ENCODE measurements at regions not wholly inside any gene's neighbourhood (a gene's known extent, or its start where the extent isn't known, plus 50 kb on each side); places are given as distances from the start of the nearest gene placed in this dataset.
"Not testable (repeated sequence)": the region's sequence is repeated elsewhere in the genome, so short reads cannot be mapped to it uniquely, and the experiment has no call there.

DNA sequence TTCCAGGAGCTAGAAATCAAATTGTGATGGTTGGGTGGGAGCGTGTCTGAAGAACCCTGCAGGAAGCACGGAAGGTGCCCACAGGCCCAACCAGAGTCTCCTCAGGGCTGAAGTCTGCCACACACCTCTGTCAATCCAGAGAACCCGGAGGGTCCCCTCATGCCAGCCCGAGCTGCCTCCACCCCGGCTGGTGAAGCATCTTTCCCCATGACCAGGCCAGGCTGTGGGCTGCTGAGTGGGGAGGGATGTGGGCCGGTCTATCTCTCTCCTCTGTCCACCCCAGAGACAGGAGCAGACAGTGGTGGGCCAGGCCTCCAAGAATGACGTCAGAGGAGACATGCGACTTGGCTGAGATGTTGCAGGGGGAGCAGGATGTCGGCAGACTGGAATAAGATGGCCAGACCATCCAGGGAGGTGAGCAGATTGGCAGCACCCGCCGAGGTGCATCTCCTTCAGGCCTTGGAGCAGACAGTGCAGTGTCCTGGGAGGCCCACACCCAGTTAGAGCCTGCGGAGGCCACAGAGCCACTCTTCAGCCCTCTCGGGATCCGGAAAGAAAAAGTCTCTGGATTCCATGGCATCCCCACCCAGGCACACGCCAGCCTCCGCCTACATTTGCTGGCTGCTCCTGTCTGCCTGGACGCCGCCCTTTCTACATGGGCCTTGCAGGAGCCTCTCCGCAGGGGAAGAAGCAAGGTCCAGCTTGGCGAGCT is 1524.9 kb downstream of the BRD1 start:
- no peak overlapping the region for H3K27ac ChIP-seq
- H3K4me3 ChIP-seq = no peak overlapping the region
- DNase-seq (ENCODE audit: low spot score) = peak; percentile 43
- TF ChIP-seq, protein P1, sequence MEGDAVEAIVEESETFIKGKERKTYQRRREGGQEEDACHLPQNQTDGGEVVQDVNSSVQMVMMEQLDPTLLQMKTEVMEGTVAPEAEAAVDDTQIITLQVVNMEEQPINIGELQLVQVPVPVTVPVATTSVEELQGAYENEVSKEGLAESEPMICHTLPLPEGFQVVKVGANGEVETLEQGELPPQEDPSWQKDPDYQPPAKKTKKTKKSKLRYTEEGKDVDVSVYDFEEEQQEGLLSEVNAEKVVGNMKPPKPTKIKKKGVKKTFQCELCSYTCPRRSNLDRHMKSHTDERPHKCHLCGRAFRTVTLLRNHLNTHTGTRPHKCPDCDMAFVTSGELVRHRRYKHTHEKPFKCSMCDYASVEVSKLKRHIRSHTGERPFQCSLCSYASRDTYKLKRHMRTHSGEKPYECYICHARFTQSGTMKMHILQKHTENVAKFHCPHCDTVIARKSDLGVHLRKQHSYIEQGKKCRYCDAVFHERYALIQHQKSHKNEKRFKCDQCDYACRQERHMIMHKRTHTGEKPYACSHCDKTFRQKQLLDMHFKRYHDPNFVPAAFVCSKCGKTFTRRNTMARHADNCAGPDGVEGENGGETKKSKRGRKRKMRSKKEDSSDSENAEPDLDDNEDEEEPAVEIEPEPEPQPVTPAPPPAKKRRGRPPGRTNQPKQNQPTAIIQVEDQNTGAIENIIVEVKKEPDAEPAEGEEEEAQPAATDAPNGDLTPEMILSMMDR (IDR thresholded peaks at IDR 0.05) = no peak

DNA sequence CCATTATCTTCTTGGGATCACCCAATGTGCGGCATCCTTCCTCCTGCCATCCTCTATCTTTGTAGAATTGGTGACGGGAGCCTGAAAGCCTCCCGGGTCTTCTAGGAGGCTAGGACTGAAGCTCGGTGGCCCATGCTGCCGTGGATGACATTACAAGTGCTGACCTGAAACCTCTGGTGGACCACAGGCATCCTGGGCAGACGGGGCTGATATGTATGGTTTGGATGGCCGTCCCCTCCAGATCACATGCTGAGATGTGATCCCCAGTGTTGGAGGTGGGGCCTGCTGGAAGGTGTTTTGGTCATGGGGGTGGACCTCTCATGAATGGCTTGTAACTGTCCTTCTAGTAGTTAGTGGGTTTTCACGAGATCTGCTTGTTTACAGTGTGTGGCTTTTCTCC is 1525.8 kb downstream of the BRD1 start:
- peak; percentile 26 for DNase-seq (ENCODE audit: low spot score)
- H3K4me3 ChIP-seq = no peak overlapping the region
- TF ChIP-seq, protein P1 (IDR thresholded peaks at IDR 0.05) = no peak
- H3K27ac ChIP-seq = no peak overlapping the region

DNA sequence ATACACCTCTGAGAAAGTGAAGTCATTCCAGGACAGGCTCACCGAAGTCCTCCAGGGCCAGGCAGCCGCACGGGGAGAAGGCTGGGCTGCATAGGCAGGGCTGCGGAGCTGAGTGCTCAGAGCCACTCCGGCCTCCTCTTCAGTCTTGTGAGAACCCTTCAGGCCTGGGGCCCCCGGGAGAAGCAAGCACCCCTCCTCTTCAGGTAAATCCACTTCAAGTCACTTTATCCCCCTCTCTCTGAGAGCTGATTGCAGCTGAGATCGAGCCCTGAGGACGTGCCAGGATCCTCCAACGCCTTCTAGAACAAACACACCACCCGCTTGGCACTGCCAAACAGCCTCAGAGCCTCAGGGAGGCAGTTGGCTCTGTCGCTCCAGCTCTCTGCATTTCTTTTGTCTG is 1526.3 kb downstream of the BRD1 start:
- Histone ChIP-seq H3K27ac (no peak overlapping the region), H3K4me3 (no peak overlapping the region)
- TF ChIP-seq, protein P1 (IDR thresholded peaks at IDR 0.05) = no peak
- DNase-seq (ENCODE audit: low spot score) = no peak

DNA sequence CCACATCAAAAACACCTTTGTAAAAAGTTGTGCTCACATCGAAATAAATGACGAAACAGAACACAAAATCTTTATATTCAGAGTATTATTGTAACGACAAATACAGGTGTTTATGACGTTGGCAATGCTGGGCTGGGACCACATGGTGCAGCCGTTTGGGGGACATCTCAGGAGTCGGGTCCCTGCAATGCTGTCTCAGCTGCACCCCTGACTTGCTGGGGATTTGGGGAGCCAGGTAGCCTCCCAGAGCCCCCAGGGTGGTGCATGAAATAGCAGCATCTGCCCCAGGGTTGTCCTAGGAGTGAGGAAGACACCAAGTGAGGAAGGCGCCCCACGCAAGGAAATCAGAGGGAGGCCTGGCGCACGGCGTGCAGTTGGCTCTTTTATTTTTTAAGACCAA is 1526.8 kb downstream of the BRD1 start:
- no peak overlapping the region for H3K4me3 ChIP-seq

DNA sequence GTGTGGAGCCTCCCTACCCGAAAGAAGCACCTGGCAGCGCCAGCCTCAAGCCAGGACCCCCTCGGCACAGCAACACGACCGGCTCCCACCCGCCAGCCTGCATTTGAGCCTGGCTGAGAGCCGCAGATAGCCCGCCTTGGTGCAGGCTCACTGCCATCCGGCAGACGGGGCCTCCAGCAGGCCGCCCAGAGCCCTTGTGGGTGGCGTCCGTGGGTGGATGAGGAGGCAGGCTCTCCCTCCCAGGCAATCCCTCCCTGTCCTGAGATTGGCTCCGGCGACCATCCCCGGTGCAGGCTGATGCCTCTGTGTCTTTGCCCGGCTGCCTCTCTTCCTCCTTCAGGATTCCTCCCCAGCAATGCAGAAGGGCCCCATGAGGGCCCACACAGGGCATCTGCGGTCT is 1527.9 kb downstream of the BRD1 start:
- DNase-seq (ENCODE audit: low spot score) = no peak
- Histone ChIP-seq H3K27ac (no peak overlapping the region), H3K4me3 (no peak overlapping the region)
- TF ChIP-seq, protein P1 (IDR thresholded peaks at IDR 0.05) = no peak

More for the DNA sequence above, 1526.8 kb downstream of the BRD1 start:
- H3K27ac ChIP-seq = no peak overlapping the region
- DNase-seq (ENCODE audit: low spot score) = no peak
- TF ChIP-seq, protein P1 (IDR thresholded peaks at IDR 0.05) = no peak

DNA sequence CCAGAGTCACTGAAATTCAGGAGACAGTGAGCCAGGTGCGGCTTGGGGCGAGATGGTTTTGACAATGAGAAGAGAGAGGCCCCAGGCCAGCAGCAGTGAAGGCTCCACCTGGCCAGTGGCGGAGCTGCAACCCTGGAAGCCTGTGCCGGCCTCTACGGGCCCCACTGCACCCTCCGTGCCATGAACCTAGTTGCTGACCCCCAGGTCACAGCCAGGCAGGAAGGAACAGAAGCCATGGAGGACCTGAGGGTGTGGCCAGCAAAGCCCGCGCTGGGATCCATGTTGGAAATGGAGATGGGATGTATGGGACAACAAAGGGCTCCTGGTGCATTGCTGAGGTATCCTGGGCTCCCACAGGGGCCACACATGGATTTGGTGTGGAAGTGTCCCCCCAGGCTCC is 1528.5 kb downstream of the BRD1 start:
- no peak overlapping the region for H3K27ac ChIP-seq
- TF ChIP-seq, protein P1 (IDR thresholded peaks at IDR 0.05) = no peak
- DNase-seq (ENCODE audit: low spot score) = peak; percentile 4
- no peak overlapping the region for H3K4me3 ChIP-seq

DNA sequence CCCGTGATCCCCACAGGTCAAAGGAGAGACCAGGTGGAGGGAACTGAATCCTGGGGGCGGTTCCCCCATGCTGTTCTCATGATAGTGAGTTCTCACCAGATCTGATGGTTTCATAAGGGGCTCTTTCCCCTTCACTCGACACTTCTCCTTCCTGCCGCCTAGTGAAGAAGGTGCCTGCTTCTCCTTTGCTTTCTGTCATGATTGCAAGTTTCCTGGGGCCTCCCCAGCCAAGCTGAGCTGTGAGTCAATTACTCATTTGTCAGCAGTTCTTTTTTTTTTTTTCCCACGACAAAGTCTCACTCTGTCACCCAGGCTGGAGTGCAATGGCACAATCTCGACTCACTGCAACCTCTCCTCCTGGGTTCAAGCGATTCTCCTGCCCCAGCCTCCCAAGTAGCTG is 1530.4 kb downstream of the BRD1 start:
- TF ChIP-seq, protein P1 (IDR thresholded peaks at IDR 0.05) = no peak
- no peak overlapping the region for H3K4me3 ChIP-seq
- DNase-seq (ENCODE audit: low spot score) = no peak
- H3K27ac ChIP-seq = no peak overlapping the region

DNA sequence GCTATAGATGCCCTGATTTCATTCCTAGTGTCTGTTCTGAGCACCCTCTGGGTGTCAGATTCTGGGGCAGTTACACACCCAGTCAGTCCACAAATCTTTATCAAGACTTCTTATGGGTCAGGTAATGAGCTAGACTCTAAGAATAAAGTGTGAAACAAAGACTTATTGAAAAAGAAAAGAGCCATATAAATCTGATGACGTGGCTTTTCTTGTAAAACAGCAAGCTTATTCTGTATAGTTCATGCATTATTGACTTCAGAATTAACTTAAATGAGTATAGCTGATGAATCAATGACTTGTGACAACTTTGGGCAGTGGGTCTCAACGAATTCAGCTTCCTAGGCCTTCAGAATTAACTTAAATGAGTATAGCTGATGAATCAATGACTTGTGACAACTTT is 1527.5 kb downstream of the TBC1D22A start:
- not testable (repeated sequence) for DNase-seq (ENCODE audit: low spot score); H3K27ac ChIP-seq; H3K4me3 ChIP-seq
